ENCODE measurements at regions not wholly inside any gene's neighbourhood (a gene's known extent, or its start where the extent isn't known, plus 50 kb on each side); places are given as distances from the start of the nearest gene placed in this dataset.

- no peak for TF ChIP-seq REST (IDR thresholded peaks at IDR 0.05; ENCODE audit: insufficient read depth in 1 of 2, low read depth in 2 of 2, low read length in 1 of 2)
- TF ChIP-seq CTCF (IDR thresholded peaks at IDR 0.05): no peak
- TF ChIP-seq TCF7L2 (IDR thresholded peaks at IDR 0.05; ENCODE audit: low read depth, low read length): no peak
These were observed 99.3 kb upstream of the TMEM18 start for GRCh38 chr2:776487-776886.
